ENCODE measurements at regions not wholly inside any gene's neighbourhood (a gene's known extent, or its start where the extent isn't known, plus 50 kb on each side); places are given as distances from the start of the nearest gene placed in this dataset.

- no peak for DNase-seq
Observed at GRCh38 chr6:50654155-50654554, 59.2 kb upstream of the TFAP2D start.

- no peak for DNase-seq
Observed at GRCh38 chr6:50655848-50656453, 57.4 kb upstream of the TFAP2D start.

GRCh38 chr6:50657513-50657912 lies 55.8 kb upstream of the TFAP2D start:
- DNase-seq: no peak

- no peak for DNase-seq
Observed at GRCh38 chr6:50658561-50658960, 54.8 kb upstream of the TFAP2D start.

GRCh38 chr6:50661636-50662035 lies 51.7 kb upstream of the TFAP2D start:
- no peak for DNase-seq
